ENCODE measurements at regions not wholly inside any gene's neighbourhood (a gene's known extent, or its start where the extent isn't known, plus 50 kb on each side); places are given as distances from the start of the nearest gene placed in this dataset.
"Not testable (repeated sequence)": the region's sequence is repeated elsewhere in the genome, so short reads cannot be mapped to it uniquely, and the experiment has no call there.

DNA sequence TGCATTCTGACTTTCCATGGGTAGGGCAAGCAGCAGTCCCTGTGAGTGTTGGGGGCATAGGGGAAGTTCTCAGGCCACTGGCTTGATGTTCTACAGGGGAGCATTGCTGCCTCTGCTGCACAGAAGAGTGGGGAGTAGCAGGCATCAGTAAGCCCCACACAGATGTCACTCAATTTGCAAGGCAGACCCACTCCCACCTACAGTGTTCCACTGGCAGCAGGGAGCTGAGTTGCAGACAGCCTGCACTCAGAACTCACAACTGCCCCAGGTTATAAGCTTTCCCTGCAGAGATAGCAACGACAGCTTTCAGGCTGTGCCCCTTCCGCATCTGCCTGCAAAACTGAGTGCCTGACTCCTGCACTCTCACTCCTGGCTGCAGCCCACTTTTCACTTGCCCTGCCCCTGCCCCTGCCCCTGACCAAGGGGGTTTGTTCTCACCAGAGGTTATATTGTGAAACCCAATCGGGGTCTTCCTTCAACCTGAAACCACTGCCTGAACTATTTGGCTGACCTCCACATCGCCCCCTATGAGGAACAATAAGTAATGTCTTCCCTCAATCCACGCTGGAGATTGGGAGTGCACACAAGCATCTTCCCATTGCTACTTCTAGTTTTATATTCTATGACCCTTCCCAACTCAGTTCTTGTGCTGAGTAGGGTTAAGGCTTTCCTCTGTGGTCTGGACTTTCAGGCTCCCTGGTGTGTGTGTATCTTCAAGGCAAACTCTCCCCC, 227.4 kb upstream of the CXorf51B start:
- no peak for DNase-seq

GRCh38 chrX:146602246-146602645, 207.3 kb upstream of the CXorf51B start:
- DNase-seq, result no peak

DNA sequence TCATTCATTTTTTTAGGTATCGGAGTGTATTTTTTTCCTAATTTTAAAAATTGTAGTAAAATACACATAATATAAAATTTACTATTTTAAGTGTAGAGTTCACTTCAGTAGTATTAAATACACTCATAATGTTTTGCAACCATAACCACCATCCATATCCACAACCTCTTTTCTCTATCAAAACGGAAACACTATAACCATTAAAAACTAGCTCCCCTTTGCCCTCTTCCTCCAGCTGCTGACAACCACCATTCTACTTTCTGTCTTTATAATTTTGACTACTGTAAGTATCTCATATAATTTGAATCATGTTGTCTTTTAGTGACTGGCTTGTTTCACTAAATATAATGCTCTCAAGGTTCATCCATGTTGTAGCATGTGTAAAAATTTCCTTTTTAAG, 205.4 kb upstream of the CXorf51B start:
- no peak for DNase-seq

DNA sequence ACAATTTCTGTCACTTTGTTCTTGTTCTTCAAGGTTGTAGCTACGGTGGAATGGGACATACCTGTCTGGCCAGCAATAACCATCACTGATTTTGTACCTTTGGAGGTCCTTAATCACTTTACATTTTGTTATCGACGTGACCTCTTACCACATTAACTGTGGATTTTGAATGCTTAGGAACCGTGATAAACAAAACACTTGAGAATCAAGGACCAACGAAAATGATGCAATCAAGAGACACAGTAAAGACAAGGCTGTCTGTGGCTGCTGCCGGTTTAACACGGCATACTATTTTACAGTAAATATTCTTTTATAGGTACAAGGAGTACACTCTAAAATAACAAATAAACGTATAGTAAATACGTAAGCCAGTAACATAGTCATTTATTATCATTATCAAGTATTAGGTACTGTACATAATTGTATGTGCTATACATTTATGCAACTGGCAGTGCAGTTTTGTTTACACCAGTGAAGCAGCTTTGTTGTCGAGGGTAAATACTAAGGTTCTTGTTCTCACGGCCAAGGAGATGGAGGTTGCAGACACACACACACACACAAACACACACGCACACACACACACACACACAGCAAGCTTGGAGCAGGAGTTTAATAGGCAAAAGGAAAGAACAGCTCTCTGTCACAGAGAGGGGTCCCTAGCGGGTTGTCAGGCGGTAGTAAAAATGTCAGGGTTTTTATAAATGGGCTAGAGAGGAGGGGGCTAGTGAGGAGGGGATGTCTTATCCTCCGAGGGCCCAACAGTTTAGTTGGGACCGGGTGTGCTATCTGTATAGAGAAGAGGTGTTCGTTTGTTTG, 194.7 kb upstream of the CXorf51B start:
- no peak for DNase-seq

- DNase-seq, result peak; percentile 1
Observed at GRCh38 chrX:146615628-146616348, 193.8 kb upstream of the CXorf51B start.

GRCh38 chrX:146619943-146620342, 189.6 kb upstream of the CXorf51B start:
- not testable (repeated sequence) for DNase-seq

- DNase-seq, result no peak
Observed at GRCh38 chrX:146658379-146658778, 151.2 kb upstream of the CXorf51B start.

DNA sequence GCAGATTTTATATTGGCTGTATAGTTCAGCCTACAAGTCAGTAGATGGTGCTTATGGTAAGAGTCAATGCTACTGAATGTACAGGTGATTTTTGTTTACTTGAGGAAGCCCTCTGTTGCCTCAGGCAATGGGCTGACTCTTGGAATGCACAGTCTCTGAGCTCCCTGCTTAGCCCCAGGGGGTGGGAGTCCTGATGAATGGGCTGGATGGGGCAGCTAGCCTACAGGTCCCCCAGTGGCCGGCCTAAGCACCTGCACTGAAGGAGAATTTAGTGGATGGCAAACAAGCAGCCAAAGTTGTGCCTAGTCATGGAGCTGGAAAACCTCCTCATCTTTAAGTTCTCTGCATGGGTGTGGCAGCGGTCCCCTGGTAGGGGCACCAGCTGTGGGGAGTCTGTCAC, 101.8 kb upstream of the CXorf51B start:
- DNase-seq, result no peak

- DNase-seq, result not testable (repeated sequence)
Observed at GRCh38 chrX:146708866-146709265, 100.7 kb upstream of the CXorf51B start.

DNA sequence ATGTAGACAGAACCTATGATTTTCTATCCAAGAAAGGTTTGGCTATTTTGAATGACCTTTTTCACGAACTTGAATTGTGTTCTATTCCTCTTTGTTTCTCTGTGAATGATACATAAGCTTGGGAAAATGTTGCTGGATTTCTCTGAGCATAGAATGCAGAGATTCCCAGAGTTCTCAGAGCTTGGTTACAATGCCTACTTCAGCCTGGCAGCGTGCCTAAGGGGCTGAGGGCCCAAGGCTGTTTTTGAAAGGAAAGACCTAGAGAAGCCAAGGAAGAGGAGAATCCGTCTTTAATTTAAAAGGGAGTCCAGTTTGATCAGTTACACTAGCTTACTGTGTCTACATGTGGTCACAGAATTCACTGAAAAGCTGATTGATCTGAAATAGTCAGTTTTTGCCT, 55.3 kb upstream of the CXorf51B start:
- no peak for DNase-seq

DNA sequence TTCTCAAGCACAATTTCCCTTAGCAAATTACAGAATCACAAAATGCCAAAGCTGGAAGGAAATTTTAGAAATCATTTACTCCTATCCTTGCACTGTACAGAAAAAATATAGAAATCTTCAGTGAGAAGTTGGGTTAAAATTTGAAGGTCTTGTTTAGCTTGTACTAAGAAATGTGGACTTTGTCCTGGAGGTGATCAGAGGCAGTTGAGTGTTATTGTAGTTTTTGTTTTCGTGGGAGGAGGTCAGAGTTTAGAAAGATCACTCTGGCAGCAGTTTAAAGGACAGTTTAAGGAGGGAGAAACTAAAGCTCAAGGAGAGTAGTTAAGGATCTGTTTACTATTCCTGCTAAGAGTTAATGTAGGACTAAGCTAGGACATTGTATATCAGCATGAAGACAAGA, 54.4 kb upstream of the CXorf51B start:
- DNase-seq, result no peak
